ENCODE measurements at regions not wholly inside any gene's neighbourhood (a gene's known extent, or its start where the extent isn't known, plus 50 kb on each side); places are given as distances from the start of the nearest gene placed in this dataset.

- Histone ChIP-seq H3K36me3 (ENCODE audit: control insufficient read depth, insufficient read depth, low read length) (no peaks in the 10 kb centered on the region), H3K4me3 (ENCODE audit: low read depth, low read length) (no peak overlapping the region), H3K4me1 (ENCODE audit: control insufficient read depth, insufficient read depth, low read length) (no peaks in the 10 kb centered on the region), H3K27me3 (ENCODE audit: control insufficient read depth, insufficient read depth, low read length) (no peaks in the 10 kb centered on the region), H3K9me3 (ENCODE audit: control insufficient read depth, insufficient read depth, low read length) (no peaks in the 10 kb centered on the region), H3K27ac (ENCODE audit: low read depth, low read length) (no peak overlapping the region)
- no peak for DNase-seq (ENCODE audit: low read depth in 4 of 6, low spot score in 6 of 6)
- 93% methylated on average over 11 of the region's 11 CpGs for WGBS (ENCODE audit: insufficient coverage)
Observed at GRCh38 chr13:88887045-88887662, 1216.0 kb downstream of the SLITRK5 start.

GRCh38 chr13:88895261-88895941 is 1224.2 kb downstream of the SLITRK5 start:
- Histone ChIP-seq H3K27me3 (ENCODE audit: control insufficient read depth, insufficient read depth, low read length) (no peaks in the 10 kb centered on the region), H3K4me1 (ENCODE audit: control insufficient read depth, insufficient read depth, low read length) (no peaks in the 10 kb centered on the region), H3K27ac (ENCODE audit: low read depth, low read length) (no peak overlapping the region), H3K4me3 (ENCODE audit: low read depth, low read length) (no peak overlapping the region), H3K36me3 (ENCODE audit: control insufficient read depth, insufficient read depth, low read length) (no peaks in the 10 kb centered on the region), H3K9me3 (ENCODE audit: control insufficient read depth, insufficient read depth, low read length) (no peaks in the 10 kb centered on the region)
- WGBS (ENCODE audit: insufficient coverage): 97% methylated on average over 6 of the region's 6 CpGs
- DNase-seq (ENCODE audit: low read depth in 4 of 6, low spot score in 6 of 6): no peak

GRCh38 chr13:88896466-88896865 is 1225.3 kb downstream of the SLITRK5 start:
- WGBS (ENCODE audit: insufficient coverage): 89% methylated on average over 4 of the region's 6 CpGs
- H3K27me3 ChIP-seq (ENCODE audit: control insufficient read depth, insufficient read depth, low read length): no peaks in the 10 kb centered on the region
- no peak for DNase-seq (ENCODE audit: low read depth in 4 of 6, low spot score in 6 of 6)
- no peaks in the 10 kb centered on the region for H3K4me1 ChIP-seq (ENCODE audit: control insufficient read depth, insufficient read depth, low read length)
- H3K4me3 ChIP-seq (ENCODE audit: low read depth, low read length): no peak overlapping the region
- H3K36me3 ChIP-seq (ENCODE audit: control insufficient read depth, insufficient read depth, low read length): no peaks in the 10 kb centered on the region
- H3K27ac ChIP-seq (ENCODE audit: low read depth, low read length): no peak overlapping the region
- H3K9me3 ChIP-seq (ENCODE audit: control insufficient read depth, insufficient read depth, low read length): no peaks in the 10 kb centered on the region

GRCh38 chr13:88908961-88909441 is 1237.8 kb downstream of the SLITRK5 start:
- Histone ChIP-seq H3K9me3 (ENCODE audit: control insufficient read depth, insufficient read depth, low read length) (no peaks in the 10 kb centered on the region), H3K4me1 (ENCODE audit: control insufficient read depth, insufficient read depth, low read length) (no peaks in the 10 kb centered on the region), H3K4me3 (ENCODE audit: low read depth, low read length) (no peak overlapping the region), H3K27me3 (ENCODE audit: control insufficient read depth, insufficient read depth, low read length) (no peaks in the 10 kb centered on the region), H3K27ac (ENCODE audit: low read depth, low read length) (no peak overlapping the region), H3K36me3 (ENCODE audit: control insufficient read depth, insufficient read depth, low read length) (no peaks in the 10 kb centered on the region)
- peak in 4 of 6 donors; percentile 4 to 51 (median 19) for DNase-seq (ENCODE audit: low read depth in 4 of 6, low spot score in 6 of 6)
- no CpG with 5 or more reads among the region's 2 CpGs for WGBS (ENCODE audit: insufficient coverage)

- Histone ChIP-seq H3K4me1 (ENCODE audit: control insufficient read depth, insufficient read depth, low read length) (no peaks in the 10 kb centered on the region), H3K27me3 (ENCODE audit: control insufficient read depth, insufficient read depth, low read length) (no peaks in the 10 kb centered on the region), H3K4me3 (ENCODE audit: low read depth, low read length) (no peak overlapping the region), H3K27ac (ENCODE audit: low read depth, low read length) (no peak overlapping the region), H3K36me3 (ENCODE audit: control insufficient read depth, insufficient read depth, low read length) (no peaks in the 10 kb centered on the region), H3K9me3 (ENCODE audit: control insufficient read depth, insufficient read depth, low read length) (no peaks in the 10 kb centered on the region)
- no peak for DNase-seq (ENCODE audit: low read depth in 4 of 6, low spot score in 6 of 6)
- 100% methylated on average over 1 of the region's 3 CpGs for WGBS (ENCODE audit: insufficient coverage)
Observed at GRCh38 chr13:88919970-88920628, 1248.9 kb downstream of the SLITRK5 start.

- 89% methylated on average over 3 of the region's 3 CpGs for WGBS (ENCODE audit: insufficient coverage)
- Histone ChIP-seq H3K4me1 (ENCODE audit: control insufficient read depth, insufficient read depth, low read length) (no peaks in the 10 kb centered on the region), H3K36me3 (ENCODE audit: control insufficient read depth, insufficient read depth, low read length) (no peaks in the 10 kb centered on the region), H3K27ac (ENCODE audit: low read depth, low read length) (no peak overlapping the region), H3K4me3 (ENCODE audit: low read depth, low read length) (no peak overlapping the region), H3K9me3 (ENCODE audit: control insufficient read depth, insufficient read depth, low read length) (peaks cover 9% of the 10 kb centered on the region), H3K27me3 (ENCODE audit: control insufficient read depth, insufficient read depth, low read length) (no peaks in the 10 kb centered on the region)
- no peak for DNase-seq (ENCODE audit: low read depth in 4 of 6, low spot score in 6 of 6)
Observed at GRCh38 chr13:88925954-88926353, 1254.8 kb downstream of the SLITRK5 start.

GRCh38 chr13:88926890-88927502 is 1255.8 kb downstream of the SLITRK5 start:
- Histone ChIP-seq H3K27ac (ENCODE audit: low read depth, low read length) (no peak overlapping the region), H3K9me3 (ENCODE audit: control insufficient read depth, insufficient read depth, low read length) (peaks cover 9% of the 10 kb centered on the region), H3K27me3 (ENCODE audit: control insufficient read depth, insufficient read depth, low read length) (no peaks in the 10 kb centered on the region), H3K4me3 (ENCODE audit: low read depth, low read length) (no peak overlapping the region), H3K4me1 (ENCODE audit: control insufficient read depth, insufficient read depth, low read length) (no peaks in the 10 kb centered on the region), H3K36me3 (ENCODE audit: control insufficient read depth, insufficient read depth, low read length) (no peaks in the 10 kb centered on the region)
- WGBS (ENCODE audit: insufficient coverage): 87% methylated on average over 5 of the region's 5 CpGs
- no peak for DNase-seq (ENCODE audit: low read depth in 4 of 6, low spot score in 6 of 6)

GRCh38 chr13:88932950-88933349 is 1261.8 kb downstream of the SLITRK5 start:
- H3K27me3 ChIP-seq (ENCODE audit: control insufficient read depth, insufficient read depth, low read length): no peaks in the 10 kb centered on the region
- 100% methylated on average over 1 of the region's 1 CpG for WGBS (ENCODE audit: insufficient coverage)

GRCh38 chr13:88937384-88937783 is 1266.2 kb downstream of the SLITRK5 start:
- Histone ChIP-seq H3K9me3 (ENCODE audit: control insufficient read depth, insufficient read depth, low read length) (no peaks in the 10 kb centered on the region), H3K4me1 (ENCODE audit: control insufficient read depth, insufficient read depth, low read length) (no peaks in the 10 kb centered on the region), H3K27ac (ENCODE audit: low read depth, low read length) (no peak overlapping the region), H3K36me3 (ENCODE audit: control insufficient read depth, insufficient read depth, low read length) (no peaks in the 10 kb centered on the region), H3K4me3 (ENCODE audit: low read depth, low read length) (no peak overlapping the region), H3K27me3 (ENCODE audit: control insufficient read depth, insufficient read depth, low read length) (no peaks in the 10 kb centered on the region)
- DNase-seq (ENCODE audit: low read depth in 4 of 6, low spot score in 6 of 6): no peak
- WGBS (ENCODE audit: insufficient coverage): no CpG with 5 or more reads among the region's 3 CpGs

More at GRCh38 chr13:88932950-88933349, 1261.8 kb downstream of the SLITRK5 start:
- no peaks in the 10 kb centered on the region for H3K36me3 ChIP-seq (ENCODE audit: control insufficient read depth, insufficient read depth, low read length)
- H3K4me1 ChIP-seq (ENCODE audit: control insufficient read depth, insufficient read depth, low read length): no peaks in the 10 kb centered on the region
- H3K27ac ChIP-seq (ENCODE audit: low read depth, low read length): no peak overlapping the region
- H3K4me3 ChIP-seq (ENCODE audit: low read depth, low read length): no peak overlapping the region
- DNase-seq (ENCODE audit: low read depth in 4 of 6, low spot score in 6 of 6): peak in 1 of 6 donors; percentile 1
- H3K9me3 ChIP-seq (ENCODE audit: control insufficient read depth, insufficient read depth, low read length): no peaks in the 10 kb centered on the region

Data from spinal cord (tissue), 9 donors.